Ascending aorta (tissue), 2 donors: ENCODE measurements at regions not wholly inside any gene's neighbourhood (a gene's known extent, or its start where the extent isn't known, plus 50 kb on each side); places are given as distances from the start of the nearest gene placed in this dataset.

Source experiments
- DNase-seq, 2 donors: peaks; one replicate each; pipeline ENCODE4 v3.0.0-alpha.2; 2019; ENCODE audit warnings: low spot score in 2 of 2
- H3K27ac ChIP-seq, 2 donors: fragments of 200-600 bp; sonication (generic); one replicate each; pipeline ENCODE4 v1.5.1; 2016 to 2017; ENCODE audit warnings: mild to moderate bottlenecking in 1 of 2
- H3K27me3 ChIP-seq: fragments of 200-600 bp; sonication (generic); one replicate; pipeline ENCODE4 v1.5.1; 2017
- H3K36me3 ChIP-seq, 2 donors: fragments of 200-600 bp; sonication (generic); one replicate each; pipeline ENCODE4 v1.5.1; 2016
- H3K4me1 ChIP-seq, 2 donors: fragments of 200-600 bp; sonication (generic); one replicate each; pipeline ENCODE4 v1.5.1; 2016 to 2017; ENCODE audit warnings: mild to moderate bottlenecking in 1 of 2
- H3K4me3 ChIP-seq, 2 donors: fragments of 200-600 bp; sonication (generic); one replicate each; pipeline ENCODE4 v1.5.1; 2016 to 2017; ENCODE audit warnings: mild to moderate bottlenecking in 1 of 2
- H3K9me3 ChIP-seq, 2 donors: fragments of 200-600 bp; sonication (generic); one replicate each; pipeline ENCODE4 v1.5.1; 2016
- intact Hi-C: fragments of 100-400 bp; cut with DNase I; formaldehyde crosslinking; loops from one replicate; pipeline ENCODE4 v1.15.1; 2023
- TF ChIP-seq, protein P1 (sequence below), 3 experiments: fragments of 200-600 bp in 2 of 3; fragments of 450-650 bp in 1 of 3; sonication (generic) in 2 of 3; IDR thresholded peaks; one replicate each; pipeline ENCODE4 v1.5.1; 2016 to 2019; ENCODE audit warnings: antibody characterized with exemption in 3 of 3, mild to moderate bottlenecking in 1 of 3, moderate library complexity in 1 of 3

DNA sequence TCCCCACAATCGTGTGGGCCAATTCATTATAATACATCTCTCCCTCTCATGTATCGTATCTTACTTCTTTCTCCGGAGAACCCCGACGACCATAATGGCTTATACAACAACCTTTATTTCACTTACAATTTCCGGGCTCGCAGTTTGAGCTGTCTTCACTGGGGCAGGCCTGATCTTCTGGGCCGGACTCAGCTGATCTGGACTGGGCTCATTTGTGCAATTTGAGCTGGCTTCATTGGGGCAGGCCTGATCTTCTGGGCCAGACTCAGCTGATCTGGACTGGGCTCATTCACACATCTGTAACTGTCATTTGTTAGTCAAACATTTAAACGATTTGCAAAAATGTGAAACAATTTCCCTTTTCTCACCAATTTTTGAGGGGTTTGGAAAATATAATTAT is 171.5 kb upstream of the FRG1 start:
- DNase-seq: no peak
- intact Hi-C loops: no loop called here
- Histone ChIP-seq H3K4me3 (no peak overlapping the region), H3K27ac (no peak overlapping the region), H3K36me3 (no peaks in the 10 kb centered on the region), H3K27me3 (no peaks in the 10 kb centered on the region), H3K4me1 (no peaks in the 10 kb centered on the region), H3K9me3 (no peaks in the 10 kb centered on the region)
- TF ChIP-seq, protein P1, sequence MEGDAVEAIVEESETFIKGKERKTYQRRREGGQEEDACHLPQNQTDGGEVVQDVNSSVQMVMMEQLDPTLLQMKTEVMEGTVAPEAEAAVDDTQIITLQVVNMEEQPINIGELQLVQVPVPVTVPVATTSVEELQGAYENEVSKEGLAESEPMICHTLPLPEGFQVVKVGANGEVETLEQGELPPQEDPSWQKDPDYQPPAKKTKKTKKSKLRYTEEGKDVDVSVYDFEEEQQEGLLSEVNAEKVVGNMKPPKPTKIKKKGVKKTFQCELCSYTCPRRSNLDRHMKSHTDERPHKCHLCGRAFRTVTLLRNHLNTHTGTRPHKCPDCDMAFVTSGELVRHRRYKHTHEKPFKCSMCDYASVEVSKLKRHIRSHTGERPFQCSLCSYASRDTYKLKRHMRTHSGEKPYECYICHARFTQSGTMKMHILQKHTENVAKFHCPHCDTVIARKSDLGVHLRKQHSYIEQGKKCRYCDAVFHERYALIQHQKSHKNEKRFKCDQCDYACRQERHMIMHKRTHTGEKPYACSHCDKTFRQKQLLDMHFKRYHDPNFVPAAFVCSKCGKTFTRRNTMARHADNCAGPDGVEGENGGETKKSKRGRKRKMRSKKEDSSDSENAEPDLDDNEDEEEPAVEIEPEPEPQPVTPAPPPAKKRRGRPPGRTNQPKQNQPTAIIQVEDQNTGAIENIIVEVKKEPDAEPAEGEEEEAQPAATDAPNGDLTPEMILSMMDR (IDR thresholded peaks at IDR 0.05): no peak

DNA sequence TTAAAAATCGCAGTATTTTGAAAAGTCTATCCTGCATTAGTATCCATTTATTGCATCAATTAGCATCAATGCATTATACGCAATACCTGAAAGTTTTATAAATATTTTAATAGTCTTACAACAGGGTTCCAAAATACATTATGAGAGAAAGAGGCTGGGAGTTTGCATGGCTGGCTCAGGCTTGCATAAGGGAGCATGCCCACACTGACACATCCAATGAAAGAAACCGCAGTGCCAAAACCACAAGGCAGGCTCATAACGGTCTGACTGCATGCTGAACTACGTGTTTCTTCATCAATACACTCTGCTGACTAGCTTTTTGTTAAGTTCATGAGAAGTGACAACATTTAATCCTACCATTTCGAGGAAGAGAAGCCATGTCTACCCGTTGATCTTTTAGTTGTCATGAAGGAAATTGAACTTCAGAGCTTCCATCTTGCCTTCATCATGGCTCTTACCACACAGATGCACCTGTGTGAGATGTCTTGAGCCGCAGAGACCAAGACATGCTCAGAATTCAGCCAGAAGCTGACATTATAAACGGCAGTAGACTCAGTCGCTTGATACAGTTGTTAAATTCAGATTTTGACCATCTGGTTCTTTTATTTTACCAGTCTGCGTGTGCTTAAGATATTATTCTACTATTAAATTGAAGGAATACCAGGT is 168.8 kb upstream of the FRG1 start:
- H3K27me3 ChIP-seq: no peaks in the 10 kb centered on the region
- no peak overlapping the region for H3K4me3 ChIP-seq
- intact Hi-C loops: no loop called here
- TF ChIP-seq, protein P1 (IDR thresholded peaks at IDR 0.05): no peak
- no peaks in the 10 kb centered on the region for H3K4me1 ChIP-seq
- H3K36me3 ChIP-seq: no peaks in the 10 kb centered on the region
- no peaks in the 10 kb centered on the region for H3K9me3 ChIP-seq
- DNase-seq: no peak
- H3K27ac ChIP-seq: no peak overlapping the region

DNA sequence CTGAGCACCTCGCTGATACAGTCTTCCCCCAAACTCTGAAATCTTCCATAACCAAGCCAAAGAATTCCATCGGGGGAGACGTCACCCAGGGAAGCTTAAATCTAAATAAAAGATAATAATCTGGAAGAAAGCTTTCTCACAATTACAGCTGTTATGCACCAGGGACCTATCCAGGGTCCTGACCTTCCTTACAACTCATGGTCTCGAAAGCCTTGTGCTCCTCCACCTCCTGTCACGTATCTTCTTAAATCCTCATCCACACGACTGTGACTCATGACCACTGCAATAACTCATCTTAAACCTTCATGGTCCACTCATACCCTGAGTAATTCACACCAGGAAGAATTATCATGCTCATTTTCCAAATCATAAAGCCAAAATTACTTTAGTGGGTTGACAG is 166.8 kb upstream of the FRG1 start:
- Histone ChIP-seq H3K36me3 (no peaks in the 10 kb centered on the region), H3K4me3 (no peak overlapping the region), H3K27me3 (no peaks in the 10 kb centered on the region), H3K27ac (no peak overlapping the region), H3K9me3 (no peaks in the 10 kb centered on the region), H3K4me1 (no peaks in the 10 kb centered on the region)
- intact Hi-C loops: no loop called here
- no peak for DNase-seq
- TF ChIP-seq, protein P1 (IDR thresholded peaks at IDR 0.05): no peak

DNA sequence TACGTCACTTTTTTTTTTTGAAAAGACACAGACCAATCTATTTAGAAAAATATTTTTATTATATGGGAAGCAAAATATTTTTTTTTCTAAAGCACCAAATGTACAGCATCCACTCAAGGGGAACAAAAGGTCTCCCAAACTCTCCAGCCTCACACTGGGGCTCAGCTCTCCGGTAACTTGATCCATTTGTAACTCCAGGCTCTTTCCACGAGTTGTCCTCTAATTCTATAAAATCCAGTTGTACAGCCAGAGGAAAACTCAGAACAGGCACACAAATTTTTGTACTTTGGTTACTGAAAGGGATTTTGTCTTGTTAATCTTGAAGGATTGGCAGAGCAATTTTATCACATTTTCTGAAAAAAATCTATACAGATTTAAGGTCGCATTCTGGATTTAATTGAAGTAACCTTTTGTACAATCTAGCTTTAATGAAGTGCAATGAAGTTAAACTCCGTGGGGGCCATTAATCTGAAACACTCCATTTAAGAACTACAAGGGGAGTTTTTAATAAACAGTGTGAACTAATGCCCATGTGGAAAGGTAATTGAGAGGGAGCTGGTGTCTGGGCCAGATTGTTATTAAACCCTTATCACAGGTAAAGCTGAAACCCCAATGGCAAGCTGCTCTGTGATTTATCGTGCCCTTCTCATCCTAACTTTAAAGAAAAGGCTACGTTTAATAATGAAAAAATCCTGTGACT is 161.2 kb upstream of the FRG1 start:
- intact Hi-C loops: no loop called here
- Histone ChIP-seq H3K27me3 (no peaks in the 10 kb centered on the region), H3K9me3 (no peaks in the 10 kb centered on the region), H3K4me3 (no peak overlapping the region), H3K27ac (no peak overlapping the region), H3K4me1 (no peaks in the 10 kb centered on the region), H3K36me3 (no peaks in the 10 kb centered on the region)
- TF ChIP-seq, protein P1 (IDR thresholded peaks at IDR 0.05): no peak
- no peak for DNase-seq

DNA sequence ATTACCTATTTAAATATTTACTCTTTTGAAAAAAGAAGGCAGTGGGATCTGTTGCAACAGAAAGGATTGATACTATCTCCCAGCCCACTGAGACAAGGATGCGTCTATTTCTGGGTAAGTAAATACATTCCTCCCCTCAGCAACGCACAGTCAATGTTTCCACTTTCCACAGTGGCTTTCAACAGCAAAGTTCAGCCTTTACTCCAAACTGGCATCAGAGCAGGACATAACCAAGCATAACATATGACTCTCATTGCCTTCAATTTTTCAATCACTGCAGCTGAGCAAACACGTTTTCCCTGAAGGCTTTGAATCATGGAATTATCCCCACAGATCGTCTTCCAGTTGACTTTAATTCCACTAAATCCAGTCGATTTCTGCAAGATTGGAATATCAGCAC is 160.3 kb upstream of the FRG1 start:
- Histone ChIP-seq H3K9me3 (no peaks in the 10 kb centered on the region), H3K36me3 (no peaks in the 10 kb centered on the region), H3K4me3 (no peak overlapping the region), H3K4me1 (no peaks in the 10 kb centered on the region), H3K27ac (no peak overlapping the region), H3K27me3 (no peaks in the 10 kb centered on the region)
- TF ChIP-seq, protein P1 (IDR thresholded peaks at IDR 0.05): no peak
- DNase-seq: no peak
- intact Hi-C loops: no loop called here
